Fibroblast of the aortic adventitia (primary cell): ENCODE measurements at regions not wholly inside any gene's neighbourhood (a gene's known extent, or its start where the extent isn't known, plus 50 kb on each side); places are given as distances from the start of the nearest gene placed in this dataset.

Experiments used
- DNase-seq: peaks from one replicate; pipeline ENCODE4 v3.0.0-alpha.2; 2010; ENCODE audit warnings: low read depth
- H3K4me3 ChIP-seq: 2 replicates; pipeline ENCODE4 v1.5.1; 2011; ENCODE audit warnings: low read depth, mild to moderate bottlenecking, control low read depth, low read length, moderate library complexity
- CTCF ChIP-seq: IDR thresholded peaks from 2 replicates; pipeline ENCODE4 v1.5.1; 2011; ENCODE audit warnings: mild to moderate bottlenecking, low read length, control low read depth, inconsistent platforms; ENCODE audit not compliant: insufficient read depth

DNA sequence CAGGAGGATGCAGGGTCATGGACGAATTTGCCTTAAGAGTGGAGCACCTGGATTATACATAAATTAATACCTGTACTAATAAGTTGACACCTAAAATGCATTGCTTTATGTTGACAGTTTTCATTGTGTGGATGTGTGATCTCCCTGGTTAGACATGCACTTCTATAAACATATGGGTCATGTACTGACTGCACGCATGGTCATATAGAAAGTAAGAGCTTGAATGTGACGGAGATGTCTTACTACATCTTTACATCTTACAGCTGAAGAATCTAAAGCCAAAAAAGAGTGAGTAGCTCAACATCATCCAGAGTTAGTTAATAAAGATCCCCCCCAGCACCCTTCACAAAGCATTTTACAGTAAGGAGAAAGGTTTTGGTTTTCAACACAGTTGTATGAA, 408.4 kb upstream of the JARID2 start:
- TF ChIP-seq CTCF: no peak
- DNase-seq: no peak
- no peak overlapping the region for H3K4me3 ChIP-seq

DNA sequence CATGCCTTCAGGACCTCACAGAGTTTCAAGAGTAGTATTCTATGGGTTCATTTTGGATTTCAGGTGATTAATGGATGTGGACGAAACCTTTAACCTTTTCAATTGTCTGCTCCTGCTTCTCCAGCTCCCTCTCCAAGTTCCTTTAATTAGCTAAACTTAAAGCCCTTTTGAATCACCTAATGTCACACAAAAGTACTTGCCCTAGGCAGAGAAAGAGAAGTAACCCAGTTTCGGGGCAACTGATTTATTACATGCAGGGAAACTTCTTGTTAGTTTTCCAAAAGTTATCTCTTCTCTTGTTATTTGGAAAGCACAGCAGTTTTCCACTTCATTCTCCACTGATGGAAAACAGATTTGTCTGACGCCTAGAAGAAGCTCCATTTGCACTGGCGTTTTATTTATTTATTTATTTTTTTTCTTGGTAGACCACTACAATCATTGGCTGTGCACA, 407.7 kb upstream of the JARID2 start:
- H3K4me3 ChIP-seq: no peak overlapping the region
- no peak for TF ChIP-seq CTCF
- peak; percentile 81 for DNase-seq

DNA sequence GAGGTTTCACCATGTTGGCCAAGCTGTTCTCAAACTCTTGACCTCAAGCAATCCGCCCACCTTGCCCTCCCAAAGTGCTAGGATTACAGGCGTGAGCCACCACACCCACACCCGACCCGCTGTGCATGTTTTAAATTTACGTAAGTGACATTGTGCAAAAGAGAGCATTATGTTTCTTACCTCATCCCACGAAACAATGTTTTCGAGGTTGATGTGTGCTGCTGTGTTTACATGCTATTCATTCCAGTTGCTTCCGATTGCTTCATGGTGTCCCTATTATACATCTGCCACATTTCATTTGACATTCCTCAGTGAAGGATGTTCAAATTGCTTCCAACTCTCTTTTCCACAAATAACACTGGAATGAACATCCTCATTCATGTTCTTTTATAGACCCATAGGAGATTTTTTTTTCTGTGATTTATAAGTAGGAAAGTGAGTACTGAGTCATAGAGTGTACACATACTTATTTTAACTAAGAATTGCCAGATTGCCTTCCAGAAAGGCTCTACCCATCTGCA, 403.9 kb upstream of the JARID2 start:
- no peak overlapping the region for H3K4me3 ChIP-seq
- peak; percentile 99 for DNase-seq
- no peak for TF ChIP-seq CTCF

DNA sequence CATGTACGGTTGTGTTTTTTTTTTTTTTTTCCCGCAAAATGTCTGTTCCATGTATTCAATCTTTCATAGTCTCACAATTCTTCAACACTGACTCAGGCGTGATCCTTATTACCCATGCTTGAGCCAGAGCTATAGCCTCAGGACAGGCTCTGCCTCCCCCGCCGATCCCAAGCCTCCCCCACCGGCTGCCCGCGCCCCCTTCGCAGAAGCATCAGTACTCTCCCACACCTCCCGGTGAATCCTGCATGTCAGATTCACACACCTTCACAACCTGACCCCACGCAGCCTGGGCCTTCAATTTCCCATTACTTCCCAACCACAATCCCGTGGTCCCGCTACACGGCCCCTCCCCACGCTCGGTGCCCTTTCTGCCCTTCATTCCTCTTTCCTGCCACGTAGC, 401.5 kb upstream of the JARID2 start:
- DNase-seq: no peak
- TF ChIP-seq CTCF: no peak
- no peak overlapping the region for H3K4me3 ChIP-seq

GRCh38 chr6:14848019-14848418, 397.9 kb upstream of the JARID2 start:
- H3K4me3 ChIP-seq: no peak overlapping the region
- TF ChIP-seq CTCF: no peak
- peak; percentile 55 for DNase-seq

GRCh38 chr6:14849185-14849584, 396.7 kb upstream of the JARID2 start:
- no peak for DNase-seq
- no peak for TF ChIP-seq CTCF
- H3K4me3 ChIP-seq: no peak overlapping the region

DNA sequence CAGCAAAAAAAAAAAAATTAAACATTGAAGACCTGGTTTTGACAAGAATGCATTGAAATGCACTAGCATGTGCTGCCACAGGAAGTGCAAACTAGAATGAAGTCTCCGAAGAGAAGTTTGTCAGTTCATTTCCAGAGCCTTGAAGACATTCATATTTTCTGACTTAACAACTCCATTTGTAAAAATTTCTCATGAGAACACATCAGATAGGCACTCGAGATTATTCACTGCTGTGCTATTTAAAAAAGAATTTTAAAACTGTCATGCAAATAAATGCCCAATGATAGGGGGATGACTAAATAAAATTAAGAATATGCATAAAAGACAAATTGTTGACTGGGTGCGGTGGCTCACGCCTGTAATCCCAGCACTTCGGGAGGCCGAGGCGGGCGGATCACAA, 394.6 kb upstream of the JARID2 start:
- no peak overlapping the region for H3K4me3 ChIP-seq
- no peak for DNase-seq
- no peak for TF ChIP-seq CTCF
